GM18499 (cell line): ENCODE measurements at regions not wholly inside any gene's neighbourhood (a gene's known extent, or its start where the extent isn't known, plus 50 kb on each side); places are given as distances from the start of the nearest gene placed in this dataset.

ENCODE experiments used
- ATAC-seq: cut with Tn5 transposase; IDR thresholded peaks from one replicate; pipeline ENCODE4 v1.9.1; 2021; ENCODE audit warnings: moderate number of reproducible peaks; ENCODE audit not compliant: insufficient read depth, unreplicated experiment

- no peak for ATAC-seq
Observed at GRCh38 chr12:126095748-126096510, 1030.7 kb downstream of the AACS start.

- ATAC-seq, result no peak
Observed at GRCh38 chr12:126106706-126107105, 1041.5 kb downstream of the AACS start.

- no peak for ATAC-seq
Observed at GRCh38 chr12:126107659-126108058, 1042.4 kb downstream of the AACS start.

- ATAC-seq, result no peak
Observed at GRCh38 chr12:126108247-126108646, 1043.0 kb downstream of the AACS start.

- ATAC-seq, result no peak
Observed at GRCh38 chr12:126112141-126112540, 1046.9 kb downstream of the AACS start.

GRCh38 chr12:126112849-126113248 is 1047.6 kb downstream of the AACS start:
- ATAC-seq, result no peak

- no peak for ATAC-seq
Observed at GRCh38 chr12:126114441-126114840, 1049.2 kb downstream of the AACS start.

GRCh38 chr12:126117502-126117901 is 1052.3 kb downstream of the AACS start:
- no peak for ATAC-seq

- ATAC-seq, result no peak
Observed at GRCh38 chr12:126139355-126139754, 1074.1 kb downstream of the AACS start.

- ATAC-seq, result no peak
Observed at GRCh38 chr12:126144603-126145002, 1079.4 kb downstream of the AACS start.

GRCh38 chr12:126147321-126147720 is 1082.1 kb downstream of the AACS start:
- ATAC-seq, result no peak

GRCh38 chr12:126156806-126157574 is 1091.8 kb downstream of the AACS start:
- ATAC-seq, result no peak

GRCh38 chr12:126157575-126157966 is 1092.3 kb downstream of the AACS start:
- no peak for ATAC-seq

- ATAC-seq, result no peak
Observed at GRCh38 chr12:126159139-126159538, 1093.9 kb downstream of the AACS start.

GRCh38 chr12:126160912-126161311 is 1095.7 kb downstream of the AACS start:
- ATAC-seq, result no peak

- no peak for ATAC-seq
Observed at GRCh38 chr12:126163984-126164383, 1098.7 kb downstream of the AACS start.

- ATAC-seq, result no peak
Observed at GRCh38 chr12:126171937-126172559, 1106.8 kb downstream of the AACS start.

- no peak for ATAC-seq
Observed at GRCh38 chr12:126182619-126183236, 1117.5 kb downstream of the AACS start.

- no peak for ATAC-seq
Observed at GRCh38 chr12:126185025-126185424, 1119.8 kb downstream of the AACS start.

- ATAC-seq, result no peak
Observed at GRCh38 chr12:126189856-126190255, 1124.6 kb downstream of the AACS start.
